Psoas muscle (tissue), 7 donors: ENCODE measurements at regions not wholly inside any gene's neighbourhood (a gene's known extent, or its start where the extent isn't known, plus 50 kb on each side); places are given as distances from the start of the nearest gene placed in this dataset.

Source experiments
- ATAC-seq, 4 donors: fragments of 200-7000 bp; cut with Tn5 transposase; one replicate each; pipeline ENCODE4 v1.9.1; 2020; ENCODE audit warnings: moderate library complexity in 3 of 4, mild to moderate bottlenecking in 2 of 4
- DNase-seq, 2 donors: peaks; one replicate each; pipeline ENCODE4 v3.0.0-alpha.2; 2020
- H3K27ac ChIP-seq: fragments of 200-600 bp; one replicate; pipeline ENCODE4 v1.8.0; 2022
- H3K27me3 ChIP-seq, 3 donors: fragments of 200-600 bp in 1 of 3; one replicate each; pipeline versions ENCODE4 v1.6.1 to v1.8.0; 2013 to 2022; ENCODE audit warnings: low read length in 2 of 3, mild to moderate bottlenecking in 2 of 3, moderate library complexity in 1 of 3; ENCODE audit not compliant: insufficient read depth in 3 of 3
- H3K36me3 ChIP-seq, 2 donors: fragments of 200-600 bp in 1 of 2; one replicate each; pipeline versions ENCODE4 v1.6.1 to v1.8.0; 2013 to 2022; ENCODE audit warnings: low read depth in 1 of 2, mild to moderate bottlenecking in 1 of 2, moderate library complexity in 1 of 2; ENCODE audit not compliant: insufficient read depth in 1 of 2
- H3K4me1 ChIP-seq: fragments of 200-600 bp; one replicate; pipeline ENCODE4 v1.8.0; 2022
- H3K4me3 ChIP-seq: fragments of 200-600 bp; one replicate; pipeline ENCODE4 v1.8.0; 2022; ENCODE audit warnings: mild to moderate bottlenecking
- H3K9me3 ChIP-seq: fragments of 200-600 bp; one replicate; pipeline ENCODE4 v1.8.0; 2022
- WGBS, 3 donors: extraction: QIAGEN DNeasy Blood & Tissue Kit; methylation state at CpG; one replicate each; pipeline versions ENCODE4 v1.1.6 to v1.1.7; 2013; 5-methylcytosine and 5-hydroxymethylcytosine counted together
- intact Hi-C, 2 donors: fragments of 100-400 bp; cut with DNase I; formaldehyde crosslinking; loops; one replicate each; pipeline versions ENCODE4 v1.11.0 to v1.14.2; 2022
- TF ChIP-seq, protein P1 (sequence below): fragments of 200-600 bp; IDR thresholded peaks from one replicate; pipeline ENCODE4 v1.8.0; 2022; ENCODE audit warnings: antibody characterized with exemption
- donor health status: healthy with polysubstance abuse.
- donor health status: DM: no; HTN: no; CAD: no; lungs with moderate emphysema.
- donor health status: Bipolar disorder and iron deficiency.
- donor health status: healthy.
- donor health status: DM: yes; HTN: yes; CAD: no.
- donor health status: DM: no; HTN: no; CAD: no.
- donor health status: DM: yes; HTN: yes; CAD: no.

DNA sequence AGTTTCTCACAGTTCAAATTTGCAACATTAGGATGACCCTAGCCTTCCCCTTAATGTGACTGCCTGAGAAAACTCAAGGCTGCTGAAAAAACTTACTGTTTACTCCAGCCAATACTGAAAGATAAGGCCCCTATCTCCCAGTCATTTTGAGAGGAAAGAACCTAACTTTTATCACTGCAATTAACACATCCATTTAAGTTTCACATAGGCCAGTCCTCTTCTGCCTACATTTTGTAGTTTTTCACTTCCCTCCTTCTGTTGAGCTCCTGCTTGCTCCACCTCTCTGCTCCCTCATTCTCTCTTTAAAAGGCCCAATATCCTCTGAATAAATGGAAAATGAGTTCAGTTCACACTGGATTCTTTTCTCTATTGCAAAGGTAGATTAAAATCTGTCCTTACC lies 1996.2 kb upstream of the FLRT2 start:
- no peaks in the 10 kb centered on the region for H3K9me3 ChIP-seq
- ATAC-seq, result no peak
- H3K27ac ChIP-seq, result no peak overlapping the region
- intact Hi-C loops, result no loop called here
- TF ChIP-seq, protein P1, sequence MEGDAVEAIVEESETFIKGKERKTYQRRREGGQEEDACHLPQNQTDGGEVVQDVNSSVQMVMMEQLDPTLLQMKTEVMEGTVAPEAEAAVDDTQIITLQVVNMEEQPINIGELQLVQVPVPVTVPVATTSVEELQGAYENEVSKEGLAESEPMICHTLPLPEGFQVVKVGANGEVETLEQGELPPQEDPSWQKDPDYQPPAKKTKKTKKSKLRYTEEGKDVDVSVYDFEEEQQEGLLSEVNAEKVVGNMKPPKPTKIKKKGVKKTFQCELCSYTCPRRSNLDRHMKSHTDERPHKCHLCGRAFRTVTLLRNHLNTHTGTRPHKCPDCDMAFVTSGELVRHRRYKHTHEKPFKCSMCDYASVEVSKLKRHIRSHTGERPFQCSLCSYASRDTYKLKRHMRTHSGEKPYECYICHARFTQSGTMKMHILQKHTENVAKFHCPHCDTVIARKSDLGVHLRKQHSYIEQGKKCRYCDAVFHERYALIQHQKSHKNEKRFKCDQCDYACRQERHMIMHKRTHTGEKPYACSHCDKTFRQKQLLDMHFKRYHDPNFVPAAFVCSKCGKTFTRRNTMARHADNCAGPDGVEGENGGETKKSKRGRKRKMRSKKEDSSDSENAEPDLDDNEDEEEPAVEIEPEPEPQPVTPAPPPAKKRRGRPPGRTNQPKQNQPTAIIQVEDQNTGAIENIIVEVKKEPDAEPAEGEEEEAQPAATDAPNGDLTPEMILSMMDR, result no peak
- no peak overlapping the region for H3K4me3 ChIP-seq
- H3K27me3 ChIP-seq, result no peaks in the 10 kb centered on the region
- H3K4me1 ChIP-seq, result no peaks in the 10 kb centered on the region
- DNase-seq, result no peak
- no peaks in the 10 kb centered on the region for H3K36me3 ChIP-seq

DNA sequence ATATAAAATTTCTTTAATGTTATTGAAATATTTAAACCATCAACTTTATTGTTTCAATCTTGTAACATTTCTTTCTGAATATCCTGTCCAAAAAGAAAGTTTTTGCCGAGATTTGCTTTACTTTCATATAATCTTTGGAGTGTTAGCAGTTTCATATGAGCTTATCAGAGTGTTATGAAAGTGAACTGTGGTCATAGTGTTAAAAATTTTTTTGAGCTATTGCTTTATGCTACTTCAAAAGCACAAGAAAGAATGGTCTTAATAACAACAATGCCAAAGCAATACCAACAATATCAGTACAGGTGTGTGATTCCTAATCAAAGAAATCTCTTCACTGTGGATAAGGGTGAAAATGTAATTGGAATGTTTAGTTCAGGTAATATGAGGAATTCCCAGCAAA lies 1994.9 kb upstream of the FLRT2 start:
- H3K4me3 ChIP-seq, result no peak overlapping the region
- no peak for ATAC-seq
- no peaks in the 10 kb centered on the region for H3K4me1 ChIP-seq
- H3K36me3 ChIP-seq, result no peaks in the 10 kb centered on the region
- H3K27ac ChIP-seq, result no peak overlapping the region
- H3K9me3 ChIP-seq, result no peaks in the 10 kb centered on the region
- DNase-seq, result no peak
- WGBS, 3 donors, result 26 to 35% (median 33%) methylated on average over 1 of the region's 1 CpG
- TF ChIP-seq, protein P1, result no peak
- no peaks in the 10 kb centered on the region for H3K27me3 ChIP-seq
- intact Hi-C loops, result no loop called here

DNA sequence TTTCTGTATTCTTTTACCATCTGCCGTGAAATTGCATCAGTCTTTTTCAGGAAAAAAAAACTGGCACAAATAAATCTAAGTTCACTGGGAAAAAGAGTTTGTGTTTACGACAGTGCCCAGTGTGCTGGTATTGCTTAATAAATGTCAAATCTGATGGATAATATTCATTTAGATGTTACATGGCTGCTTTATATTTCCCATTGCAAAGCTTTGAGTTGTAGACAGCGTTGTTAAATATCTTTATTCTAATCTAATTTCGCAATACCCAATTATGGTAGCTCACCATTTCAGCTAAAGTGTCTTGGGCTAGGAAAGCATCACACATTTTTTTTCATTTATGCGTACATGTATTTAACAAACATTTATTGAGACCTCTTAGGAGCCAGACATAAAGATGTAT lies 1994.5 kb upstream of the FLRT2 start:
- ATAC-seq, result no peak
- H3K9me3 ChIP-seq, result no peaks in the 10 kb centered on the region
- intact Hi-C loops, result no loop called here
- no peaks in the 10 kb centered on the region for H3K27me3 ChIP-seq
- no peak overlapping the region for H3K27ac ChIP-seq
- H3K4me3 ChIP-seq, result no peak overlapping the region
- no peak for DNase-seq
- WGBS, 3 donors, result 81 to 87% (median 86%) methylated on average over 5 of the region's 5 CpGs
- TF ChIP-seq, protein P1, result no peak
- H3K4me1 ChIP-seq, result no peaks in the 10 kb centered on the region
- H3K36me3 ChIP-seq, result no peaks in the 10 kb centered on the region

DNA sequence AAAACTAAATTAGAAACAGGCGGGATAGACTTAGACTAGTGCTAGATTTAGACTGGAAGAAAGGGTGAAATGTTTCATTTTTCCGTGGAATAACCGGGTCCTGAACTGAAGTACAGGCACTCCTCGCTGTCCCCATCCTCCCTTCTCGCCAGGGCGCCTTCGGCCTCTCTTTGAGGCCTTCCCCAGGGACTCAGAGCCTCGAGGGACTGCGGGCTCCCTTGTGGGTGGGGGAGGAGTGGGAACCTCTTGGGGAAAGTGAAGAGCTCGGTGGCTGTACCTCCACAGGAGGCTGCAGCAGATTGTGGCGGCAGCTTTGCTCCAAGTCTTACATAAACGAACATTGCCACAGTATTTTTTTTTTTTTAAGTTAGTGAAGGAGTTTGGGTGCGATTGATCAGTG lies 1988.8 kb upstream of the FLRT2 start:
- ATAC-seq (no peak), DNase-seq (no peak)
- 91 to 94% (median 92%) methylated on average over 13 of the region's 13 CpGs for WGBS, 3 donors

More for the DNA sequence above, 1988.8 kb upstream of the FLRT2 start:
- Histone ChIP-seq H3K27me3 (no peaks in the 10 kb centered on the region), H3K27ac (no peak overlapping the region), H3K36me3 (no peaks in the 10 kb centered on the region), H3K9me3 (no peaks in the 10 kb centered on the region), H3K4me3 (no peak overlapping the region), H3K4me1 (no peaks in the 10 kb centered on the region)
- TF ChIP-seq, protein P1, result no peak
- intact Hi-C loops, result no loop called here
